Bronchial epithelial cell (primary cell): ENCODE measurements at regions not wholly inside any gene's neighbourhood (a gene's known extent, or its start where the extent isn't known, plus 50 kb on each side); places are given as distances from the start of the nearest gene placed in this dataset.

ENCODE experiments used
- DNase-seq: peaks from one replicate; pipeline ENCODE4 v3.0.0-alpha.2; 2010; ENCODE audit warnings: low read depth
- FAIRE-seq: peaks from 2 replicates; lab custom pipeline; 2011; peaks lifted over from hg19 to GRCh38; lab: Jason Lieb, UNC
- H3K27me3 ChIP-seq: 2 replicates; pipeline ENCODE4 v1.5.1; 2011; ENCODE audit warnings: low read length; ENCODE audit not compliant: control insufficient read depth, insufficient read depth
- H3K36me3 ChIP-seq: 2 replicates; pipeline ENCODE4 v1.5.1; 2011; ENCODE audit warnings: low read length; ENCODE audit not compliant: control insufficient read depth, insufficient read depth
- H3K4me3 ChIP-seq: 2 replicates; pipeline ENCODE4 v1.5.1; 2011; ENCODE audit warnings: mild to moderate bottlenecking, low read depth, low read length, control low read depth
- CTCF ChIP-seq: IDR thresholded peaks from 2 replicates; pipeline ENCODE4 v1.5.1; 2011; ENCODE audit warnings: mild to moderate bottlenecking, moderate library complexity, low read length, control low read depth, inconsistent platforms; ENCODE audit not compliant: insufficient read depth, severe bottlenecking

- H3K36me3 ChIP-seq, result no peaks in the 10 kb centered on the region
- no peak for TF ChIP-seq CTCF
- no peak for FAIRE-seq
- H3K4me3 ChIP-seq, result no peak overlapping the region
- DNase-seq, result no peak
- H3K27me3 ChIP-seq, result no peaks in the 10 kb centered on the region
Observed at GRCh38 chr15:93900476-93901400, 330.6 kb upstream of the MCTP2 start.

- Histone ChIP-seq H3K4me3 (no peak overlapping the region), H3K36me3 (no peaks in the 10 kb centered on the region), H3K27me3 (no peaks in the 10 kb centered on the region)
- TF ChIP-seq CTCF, result no peak
- FAIRE-seq (no peak), DNase-seq (no peak)
Observed at GRCh38 chr15:93899817-93900216, 331.5 kb upstream of the MCTP2 start.

- TF ChIP-seq CTCF, result no peak
- no peaks in the 10 kb centered on the region for H3K27me3 ChIP-seq
Observed at GRCh38 chr15:93897377-93897776, 334.0 kb upstream of the MCTP2 start.

GRCh38 chr15:93895976-93896770 is 335.2 kb upstream of the MCTP2 start:
- H3K36me3 ChIP-seq, result no peaks in the 10 kb centered on the region
- no peak for TF ChIP-seq CTCF
- FAIRE-seq (no peak), DNase-seq (peak; percentile 40)
- no peaks in the 10 kb centered on the region for H3K27me3 ChIP-seq
- no peak overlapping the region for H3K4me3 ChIP-seq

More at GRCh38 chr15:93897377-93897776, 334.0 kb upstream of the MCTP2 start:
- DNase-seq, result peak; percentile 32
- Histone ChIP-seq H3K36me3 (no peaks in the 10 kb centered on the region), H3K4me3 (no peak overlapping the region)
- FAIRE-seq, result no peak

- no peaks in the 10 kb centered on the region for H3K27me3 ChIP-seq
- no peaks in the 10 kb centered on the region for H3K36me3 ChIP-seq
- no peak overlapping the region for H3K4me3 ChIP-seq
- DNase-seq (no peak), FAIRE-seq (no peak)
- TF ChIP-seq CTCF, result no peak
Observed at GRCh38 chr15:93894438-93895036, 336.8 kb upstream of the MCTP2 start.
